GM18502 (cell line): ENCODE measurements at regions not wholly inside any gene's neighbourhood (a gene's known extent, or its start where the extent isn't known, plus 50 kb on each side); places are given as distances from the start of the nearest gene placed in this dataset.
"Not testable (repeated sequence)": the region's sequence is repeated elsewhere in the genome, so short reads cannot be mapped to it uniquely, and the experiment has no call there.

ENCODE experiments used
- ATAC-seq: cut with Tn5 transposase; IDR thresholded peaks from one replicate; pipeline ENCODE4 v1.9.1; 2021; ENCODE audit warnings: mild to moderate bottlenecking; ENCODE audit not compliant: unreplicated experiment, poor library complexity

- no peak for ATAC-seq
Measured at GRCh38 chr11:96865020-96865419, 475.2 kb downstream of the JRKL start.

- ATAC-seq = no peak
Measured at GRCh38 chr11:96869207-96869606, 479.4 kb downstream of the JRKL start.

- ATAC-seq = no peak
Measured at GRCh38 chr11:96875712-96876111, 485.9 kb downstream of the JRKL start.

GRCh38 chr11:96878299-96879051 lies 488.7 kb downstream of the JRKL start:
- ATAC-seq = no peak

GRCh38 chr11:96882622-96883021 lies 492.8 kb downstream of the JRKL start:
- not testable (repeated sequence) for ATAC-seq

- ATAC-seq = no peak
Measured at GRCh38 chr11:96885405-96885804, 495.6 kb downstream of the JRKL start.

- ATAC-seq = no peak
Measured at GRCh38 chr11:96885912-96886311, 496.1 kb downstream of the JRKL start.

- ATAC-seq = no peak
Measured at GRCh38 chr11:96893988-96894387, 504.2 kb downstream of the JRKL start.

GRCh38 chr11:96894587-96894986 lies 504.8 kb downstream of the JRKL start:
- no peak for ATAC-seq

- ATAC-seq = no peak
Measured at GRCh38 chr11:96899971-96900370, 510.2 kb downstream of the JRKL start.

GRCh38 chr11:96905143-96905542 lies 515.3 kb downstream of the JRKL start:
- no peak for ATAC-seq

GRCh38 chr11:96905663-96906062 lies 515.9 kb downstream of the JRKL start:
- no peak for ATAC-seq

GRCh38 chr11:96906476-96906875 lies 516.7 kb downstream of the JRKL start:
- ATAC-seq = no peak

GRCh38 chr11:96925862-96926261 lies 536.0 kb downstream of the JRKL start:
- ATAC-seq = no peak

- ATAC-seq = no peak
Measured at GRCh38 chr11:96940227-96940626, 550.4 kb downstream of the JRKL start.

- no peak for ATAC-seq
Measured at GRCh38 chr11:96942855-96943254, 553.0 kb downstream of the JRKL start.

- no peak for ATAC-seq
Measured at GRCh38 chr11:96943970-96944369, 554.2 kb downstream of the JRKL start.

- ATAC-seq = no peak
Measured at GRCh38 chr11:96948066-96948465, 558.3 kb downstream of the JRKL start.

- ATAC-seq = no peak
Measured at GRCh38 chr11:96949464-96949863, 559.7 kb downstream of the JRKL start.

- ATAC-seq = no peak
Measured at GRCh38 chr11:96954587-96955242, 564.9 kb downstream of the JRKL start.

- ATAC-seq = no peak
Measured at GRCh38 chr11:96960476-96960875, 570.7 kb downstream of the JRKL start.

GRCh38 chr11:96960926-96961325 lies 571.1 kb downstream of the JRKL start:
- no peak for ATAC-seq
